Neural cell (in vitro differentiated cells): ENCODE measurements at regions not wholly inside any gene's neighbourhood (a gene's known extent, or its start where the extent isn't known, plus 50 kb on each side); places are given as distances from the start of the nearest gene placed in this dataset.

Source experiments
- H2AFZ ChIP-seq: fragments of 200-600, 300-800 bp; sonication (generic), shearing (Covaris generic); 2 replicates; pipeline ENCODE4 v1.6.0; 2014; ENCODE audit warnings: low read depth, mild to moderate bottlenecking, antibody characterized with exemption, low read length, moderate library complexity
- H3F3A ChIP-seq: fragments of 200-600 bp; shearing (Covaris generic); 2 replicates; pipeline ENCODE4 v1.6.1; 2016; ENCODE audit warnings: mild to moderate bottlenecking, moderate library complexity, mixed read lengths, antibody characterized with exemption, low read length; ENCODE audit not compliant: insufficient read depth, poor library complexity, severe bottlenecking
- H3K27ac ChIP-seq: fragments of 200-600, 300-800 bp; sonication (generic), shearing (Covaris generic); 2 replicates; pipeline ENCODE4 v1.5.1; 2014; ENCODE audit warnings: mild to moderate bottlenecking, low read length, moderate library complexity
- H3K27me3 ChIP-seq: fragments of 300-800, 200-600 bp; sonication (generic), shearing (Covaris generic); 2 replicates; pipeline ENCODE4 v1.6.0; 2014; ENCODE audit warnings: mild to moderate bottlenecking, low read depth, low read length, moderate library complexity; ENCODE audit not compliant: insufficient read depth
- H3K36me3 ChIP-seq: fragments of 300-800, 200-600 bp; sonication (generic), shearing (Covaris generic); 2 replicates; pipeline ENCODE4 v1.5.1; 2014; ENCODE audit warnings: mild to moderate bottlenecking, antibody characterized with exemption, low read length, moderate library complexity; ENCODE audit not compliant: insufficient read depth
- H3K4me2 ChIP-seq: fragments of 300-800, 200-600 bp; sonication (generic), shearing (Covaris generic); 2 replicates; pipeline ENCODE4 v1.6.0; 2014; ENCODE audit warnings: mild to moderate bottlenecking, low read length
- H3K4me3 ChIP-seq: fragments of 300-800, 200-600 bp; sonication (generic), shearing (Covaris generic); 2 replicates; pipeline ENCODE4 v1.5.1; 2014; ENCODE audit warnings: mild to moderate bottlenecking, low read length, moderate library complexity
- H3K79me2 ChIP-seq: fragments of 200-600 bp; shearing (Covaris generic); replicated peaks from 2 replicates; pipeline ENCODE4 v1.6.0; 2014; ENCODE audit warnings: mild to moderate bottlenecking, low read length, moderate library complexity; ENCODE audit not compliant: insufficient read depth
- H3K9ac ChIP-seq: fragments of 300-800, 200-600 bp; sonication (generic), shearing (Covaris generic); 2 replicates; pipeline ENCODE4 v1.6.1; 2016; ENCODE audit warnings: mild to moderate bottlenecking, low read length, mixed read lengths
- H3K9me2 ChIP-seq: fragments of 200-600 bp; shearing (Covaris generic); 2 replicates; pipeline ENCODE4 v1.6.1; 2016; ENCODE audit warnings: mild to moderate bottlenecking, low read length, mixed read lengths; ENCODE audit not compliant: insufficient read depth
- H3K9me3 ChIP-seq: fragments of 200-600, 300-800 bp; sonication (generic), shearing (Covaris generic); 2 replicates; pipeline ENCODE4 v1.6.1; 2016; ENCODE audit warnings: mild to moderate bottlenecking, mixed run types, low read length, moderate library complexity, mixed read lengths
- H4K20me1 ChIP-seq: fragments of 200-600 bp; shearing (Covaris generic); 2 replicates; pipeline ENCODE4 v1.6.1; 2016; ENCODE audit warnings: mild to moderate bottlenecking, mixed run types; ENCODE audit not compliant: insufficient read depth
- CTCF ChIP-seq: fragments of 450-650 bp; IDR thresholded peaks from 2 replicates; pipeline ENCODE4 v1.5.1; 2014; ENCODE audit warnings: antibody characterized with exemption, mild to moderate bottlenecking, moderate library complexity; ENCODE audit not compliant: poor library complexity, severe bottlenecking
- EP300 ChIP-seq: fragments of 450-650 bp; conservative IDR thresholded peaks from 2 replicates; pipeline ENCODE4 v1.6.1; 2014; ENCODE audit warnings: antibody characterized with exemption, mild to moderate bottlenecking, moderate library complexity; ENCODE audit not compliant: poor library complexity, severe bottlenecking
- EZH2 ChIP-seq: fragments of 200-600, 300-800 bp; shearing (Covaris generic), sonication (generic); IDR thresholded peaks from 2 replicates; pipeline ENCODE4 v1.6.1; 2014; ENCODE audit warnings: antibody characterized with exemption, low read length, borderline replicate concordance, mild to moderate bottlenecking; ENCODE audit not compliant: insufficient read depth, poor library complexity, severe bottlenecking
- MXI1 ChIP-seq: fragments of 450-650 bp; conservative IDR thresholded peaks from 2 replicates; pipeline ENCODE4 v1.6.1; 2014; ENCODE audit warnings: antibody characterized with exemption, mild to moderate bottlenecking; ENCODE audit not compliant: poor library complexity, severe bottlenecking
- POLR2AphosphoS5 ChIP-seq: IDR thresholded peaks from 2 replicates; pipeline ENCODE4 v1.6.1; 2012
- RAD21 ChIP-seq: fragments of 450-650 bp; conservative IDR thresholded peaks from 2 replicates; pipeline ENCODE4 v1.6.1; 2014; ENCODE audit warnings: antibody characterized with exemption, mild to moderate bottlenecking, moderate library complexity
- REST ChIP-seq: IDR thresholded peaks from 2 replicates; pipeline ENCODE4 v1.6.1; 2012; ENCODE audit warnings: borderline replicate concordance
- SMC3 ChIP-seq: fragments of 450-650 bp; conservative IDR thresholded peaks from 2 replicates; pipeline ENCODE4 v1.6.1; 2014; ENCODE audit warnings: antibody characterized with exemption, mild to moderate bottlenecking, moderate library complexity; ENCODE audit not compliant: poor library complexity
- TAF1 ChIP-seq: IDR thresholded peaks from 2 replicates; pipeline ENCODE4 v1.6.1; 2012; ENCODE audit warnings: low read depth

- Histone ChIP-seq H3K27ac (no peak overlapping the region), H3K27me3 (no peaks in the 10 kb centered on the region), H4K20me1 (no peaks in the 10 kb centered on the region), H3K9me2 (no peaks in the 10 kb centered on the region), H2AFZ (no peak overlapping the region), H3K36me3 (no peaks in the 10 kb centered on the region), H3K9ac (no peak overlapping the region), H3K4me2 (no peak overlapping the region), H3K4me3 (no peak overlapping the region), H3F3A (no peaks in the 10 kb centered on the region), H3K79me2 (no peaks in the 10 kb centered on the region), H3K9me3 (no peaks in the 10 kb centered on the region)
- TF ChIP-seq CTCF (no peak), EZH2 (no peak), MXI1 (no peak), SMC3 (no peak), RAD21 (no peak), POLR2AphosphoS5 (no peak), EP300 (no peak), TAF1 (no peak), REST (no peak)
Measured at GRCh38 chr2:49796266-49796665, 642.0 kb upstream of the FSHR start.

- Histone ChIP-seq H3F3A (no peaks in the 10 kb centered on the region), H3K27me3 (no peaks in the 10 kb centered on the region), H3K9ac (no peak overlapping the region), H3K9me2 (no peaks in the 10 kb centered on the region), H3K4me3 (no peak overlapping the region), H3K4me2 (no peak overlapping the region), H2AFZ (no peak overlapping the region), H4K20me1 (no peaks in the 10 kb centered on the region), H3K79me2 (no peaks in the 10 kb centered on the region), H3K36me3 (no peaks in the 10 kb centered on the region), H3K27ac (no peak overlapping the region), H3K9me3 (no peaks in the 10 kb centered on the region)
- TF ChIP-seq EP300 (no peak), TAF1 (no peak), EZH2 (no peak), POLR2AphosphoS5 (no peak), SMC3 (no peak), RAD21 (no peak), REST (no peak), MXI1 (no peak), CTCF (no peak)
Measured at GRCh38 chr2:49794396-49794795, 640.1 kb upstream of the FSHR start.
